Skeletal muscle cell (primary cell): ENCODE measurements at regions not wholly inside any gene's neighbourhood (a gene's known extent, or its start where the extent isn't known, plus 50 kb on each side); places are given as distances from the start of the nearest gene placed in this dataset.

ENCODE experiments used
- DNase-seq: peaks from one replicate; pipeline ENCODE4 v3.0.0-alpha.2; 2010; ENCODE audit warnings: low read depth
- H3K4me3 ChIP-seq: 2 replicates; pipeline ENCODE4 v1.5.1; 2011; ENCODE audit warnings: low read depth, mild to moderate bottlenecking, control low read depth, low read length, moderate library complexity

GRCh38 chr11:129720156-129720555, 95.5 kb upstream of the TMEM45B start:
- no peak overlapping the region for H3K4me3 ChIP-seq
- no peak for DNase-seq

- H3K4me3 ChIP-seq: no peak overlapping the region
- DNase-seq: no peak
Measured at GRCh38 chr11:129720994-129721393, 94.7 kb upstream of the TMEM45B start.

GRCh38 chr11:129721685-129722084, 94.0 kb upstream of the TMEM45B start:
- no peak overlapping the region for H3K4me3 ChIP-seq
- DNase-seq: no peak

- H3K4me3 ChIP-seq: no peak overlapping the region
- DNase-seq: no peak
Measured at GRCh38 chr11:129722529-129722928, 93.1 kb upstream of the TMEM45B start.

- H3K4me3 ChIP-seq: no peak overlapping the region
- DNase-seq: no peak
Measured at GRCh38 chr11:129723146-129723760, 92.4 kb upstream of the TMEM45B start.

- no peak overlapping the region for H3K4me3 ChIP-seq
- no peak for DNase-seq
Measured at GRCh38 chr11:129723761-129724162, 91.9 kb upstream of the TMEM45B start.

GRCh38 chr11:129724866-129725265, 90.8 kb upstream of the TMEM45B start:
- no peak overlapping the region for H3K4me3 ChIP-seq
- DNase-seq: no peak

GRCh38 chr11:129726179-129726578, 89.5 kb upstream of the TMEM45B start:
- no peak for DNase-seq
- H3K4me3 ChIP-seq: no peak overlapping the region

- no peak overlapping the region for H3K4me3 ChIP-seq
- DNase-seq: no peak
Measured at GRCh38 chr11:129728581-129728980, 87.1 kb upstream of the TMEM45B start.

- H3K4me3 ChIP-seq: no peak overlapping the region
- no peak for DNase-seq
Measured at GRCh38 chr11:129729216-129729615, 86.4 kb upstream of the TMEM45B start.

- no peak overlapping the region for H3K4me3 ChIP-seq
- no peak for DNase-seq
Measured at GRCh38 chr11:129729823-129730222, 85.8 kb upstream of the TMEM45B start.

GRCh38 chr11:129731316-129731715, 84.3 kb upstream of the TMEM45B start:
- DNase-seq: no peak
- no peak overlapping the region for H3K4me3 ChIP-seq

- no peak for DNase-seq
- no peak overlapping the region for H3K4me3 ChIP-seq
Measured at GRCh38 chr11:129732941-129733340, 82.7 kb upstream of the TMEM45B start.

GRCh38 chr11:129733384-129733783, 82.3 kb upstream of the TMEM45B start:
- no peak for DNase-seq
- no peak overlapping the region for H3K4me3 ChIP-seq

- no peak for DNase-seq
- H3K4me3 ChIP-seq: no peak overlapping the region
Measured at GRCh38 chr11:129733981-129734380, 81.7 kb upstream of the TMEM45B start.

GRCh38 chr11:129734654-129735053, 81.0 kb upstream of the TMEM45B start:
- no peak for DNase-seq
- no peak overlapping the region for H3K4me3 ChIP-seq

- no peak overlapping the region for H3K4me3 ChIP-seq
- no peak for DNase-seq
Measured at GRCh38 chr11:129737831-129738230, 77.8 kb upstream of the TMEM45B start.

- no peak for DNase-seq
- H3K4me3 ChIP-seq: no peak overlapping the region
Measured at GRCh38 chr11:129738242-129738641, 77.4 kb upstream of the TMEM45B start.

- no peak for DNase-seq
- H3K4me3 ChIP-seq: no peak overlapping the region
Measured at GRCh38 chr11:129739339-129739738, 76.3 kb upstream of the TMEM45B start.

- no peak for DNase-seq
- H3K4me3 ChIP-seq: no peak overlapping the region
Measured at GRCh38 chr11:129740125-129740719, 75.4 kb upstream of the TMEM45B start.

GRCh38 chr11:129743112-129743815, 72.4 kb upstream of the TMEM45B start:
- no peak for DNase-seq
- H3K4me3 ChIP-seq: no peak overlapping the region
